ENCODE measurements at regions not wholly inside any gene's neighbourhood (a gene's known extent, or its start where the extent isn't known, plus 50 kb on each side); places are given as distances from the start of the nearest gene placed in this dataset.

DNA sequence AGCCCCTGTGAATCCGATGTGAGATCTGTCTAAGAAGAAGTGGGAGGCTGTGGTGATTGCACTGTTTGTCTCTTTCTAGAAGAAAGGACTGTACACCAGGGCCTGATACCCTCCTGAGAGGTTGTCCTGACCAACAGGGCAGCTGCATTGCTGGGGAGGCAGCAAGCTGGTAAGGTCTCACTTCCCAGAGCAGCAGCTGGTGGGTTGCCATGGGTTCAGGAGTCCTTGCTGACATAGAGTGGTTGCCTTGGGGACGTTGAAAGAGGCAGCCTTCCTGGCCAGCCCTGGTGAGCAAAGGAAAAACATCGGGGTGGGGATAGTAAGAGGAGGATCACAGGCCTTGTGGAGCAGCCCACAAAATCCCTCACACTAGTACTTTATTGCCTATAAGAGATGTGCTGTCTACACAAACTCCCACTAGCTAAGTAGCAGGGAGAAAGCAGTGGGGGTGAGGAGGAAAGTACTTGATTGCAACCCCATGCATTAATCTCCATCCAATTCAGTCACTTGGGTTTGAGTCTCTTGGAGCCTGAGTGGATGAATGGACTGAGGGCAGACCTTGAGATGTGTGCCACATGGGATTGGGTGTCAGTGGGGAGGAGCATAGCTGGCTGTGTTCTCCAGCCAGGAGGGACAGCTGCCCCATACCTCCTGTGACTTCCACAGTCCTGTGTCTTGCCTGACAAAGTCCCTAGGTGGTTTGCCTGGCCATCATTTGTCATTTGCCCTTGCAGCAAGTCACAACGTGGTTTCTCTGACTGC lies 143.8 kb upstream of the RPL38 start:
- Histone ChIP-seq H4K20me1 (ENCODE audit: insufficient read depth, low read length) (no peaks in the 10 kb centered on the region), H3K79me2 (ENCODE audit: insufficient read depth, low read length) (no peaks in the 10 kb centered on the region), H3K27ac (ENCODE audit: extremely low read length, insufficient read depth, low read length) (no peak overlapping the region), H3K4me1 (ENCODE audit: insufficient read depth, low read length) (no peaks in the 10 kb centered on the region), H3K36me3 (replicated peaks in 1 of 2; ENCODE audit: control insufficient read depth in 1 of 2, insufficient read depth in 2 of 2, low read length in 2 of 2) (no peaks in the 10 kb centered on the region), H3K27me3 (ENCODE audit: control insufficient read depth in 1 of 2, insufficient read depth in 2 of 2, low read length in 2 of 2) (peaks cover under 1 to 21% of the 10 kb centered on the region in 2 experiments; a peak in 4 of 5 replicates), H3K4me3 (replicated peaks in 1 of 3; ENCODE audit: insufficient read depth in 1 of 3, low read depth in 2 of 3, low read length in 3 of 3) (no peak overlapping the region), H2AFZ (ENCODE audit: low read length) (no peak overlapping the region), H3K9ac (ENCODE audit: insufficient read depth, low read depth, low read length) (no peak overlapping the region), H3K9me3 (ENCODE audit: low read length) (no peaks in the 10 kb centered on the region), H3K4me2 (ENCODE audit: low read depth, low read length) (no peak overlapping the region)
- DNase-seq (ENCODE audit: low spot score) (no peak), ATAC-seq (no peak), FAIRE-seq (no peak)
- POLR2A ChIA-PET = no interaction called here
- 0% methylated on average over 4 of the region's 4 CpGs for WGBS (ENCODE audit: low lambda C conversion rate)
- CTCF ChIA-PET (ENCODE audit: low intra/inter-chr PET ratio, low total read pairs) = no interaction called here
- in situ Hi-C loops (cut with HindIII; ENCODE audit: extremely low pct_ligation_motif_present, low pct_unique_long_range_greater_than_20kb) (no loop called here), intact Hi-C loops (cut with micrococcal nuclease; ENCODE audit: unreplicated experiment) (no loop called here)
- no TSS peak for BruUV-seq (replicated peaks)
- TF ChIP-seq, protein P1, sequence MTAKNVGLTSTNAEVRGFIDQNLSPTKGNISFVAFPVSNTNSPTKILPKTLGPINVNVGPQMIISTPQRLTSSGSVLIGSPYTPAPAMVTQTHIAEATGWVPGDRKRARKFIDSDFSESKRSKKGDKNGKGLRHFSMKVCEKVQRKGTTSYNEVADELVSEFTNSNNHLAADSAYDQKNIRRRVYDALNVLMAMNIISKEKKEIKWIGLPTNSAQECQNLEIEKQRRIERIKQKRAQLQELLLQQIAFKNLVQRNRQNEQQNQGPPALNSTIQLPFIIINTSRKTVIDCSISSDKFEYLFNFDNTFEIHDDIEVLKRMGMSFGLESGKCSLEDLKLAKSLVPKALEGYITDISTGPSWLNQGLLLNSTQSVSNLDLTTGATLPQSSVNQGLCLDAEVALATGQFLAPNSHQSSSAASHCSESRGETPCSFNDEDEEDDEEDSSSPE (CRISPR knock-in tag; IDR thresholded peaks at IDR 0.05) = no peak
- no peak for TF ChIP-seq NCOR1 (IDR thresholded peaks at IDR 0.05; ENCODE audit: borderline replicate concordance, low read length)
- no peak for TF ChIP-seq NRL (CRISPR knock-in tag; IDR thresholded peaks at IDR 0.05; ENCODE audit: borderline replicate concordance)
- no peak for TF ChIP-seq SATB2 (CRISPR knock-in tag; IDR thresholded peaks at IDR 0.05)
- TF ChIP-seq, protein P2, sequence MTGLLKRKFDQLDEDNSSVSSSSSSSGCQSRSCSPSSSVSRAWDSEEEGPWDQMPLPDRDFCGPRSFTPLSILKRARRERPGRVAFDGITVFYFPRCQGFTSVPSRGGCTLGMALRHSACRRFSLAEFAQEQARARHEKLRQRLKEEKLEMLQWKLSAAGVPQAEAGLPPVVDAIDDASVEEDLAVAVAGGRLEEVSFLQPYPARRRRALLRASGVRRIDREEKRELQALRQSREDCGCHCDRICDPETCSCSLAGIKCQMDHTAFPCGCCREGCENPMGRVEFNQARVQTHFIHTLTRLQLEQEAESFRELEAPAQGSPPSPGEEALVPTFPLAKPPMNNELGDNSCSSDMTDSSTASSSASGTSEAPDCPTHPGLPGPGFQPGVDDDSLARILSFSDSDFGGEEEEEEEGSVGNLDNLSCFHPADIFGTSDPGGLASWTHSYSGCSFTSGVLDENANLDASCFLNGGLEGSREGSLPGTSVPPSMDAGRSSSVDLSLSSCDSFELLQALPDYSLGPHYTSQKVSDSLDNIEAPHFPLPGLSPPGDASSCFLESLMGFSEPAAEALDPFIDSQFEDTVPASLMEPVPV (CRISPR knock-in tag; IDR thresholded peaks at IDR 0.05) = no peak
- no peak for TF ChIP-seq MXI1 (IDR thresholded peaks at IDR 0.05; ENCODE audit: borderline replicate concordance, low read depth, low read length)
- TF ChIP-seq GATA4 (IDR thresholded peaks at IDR 0.05; ENCODE audit: borderline replicate concordance, low read depth) = no peak

Measured in HepG2 (cell line).